Prostate gland (tissue), 2 donors: ENCODE measurements at regions not wholly inside any gene's neighbourhood (a gene's known extent, or its start where the extent isn't known, plus 50 kb on each side); places are given as distances from the start of the nearest gene placed in this dataset.

Experiments used
- CTCF ChIP-seq, 4 experiments: fragments of 200-600 bp in 2 of 4; fragments of 450-650 bp in 2 of 4; sonication (generic) in 2 of 4; IDR thresholded peaks; 1 replicate in 3 of 4; 2 replicates in 1 of 4; pipeline ENCODE4 v1.5.1; 2016 to 2019; ENCODE audit warnings: antibody characterized with exemption in 4 of 4, mild to moderate bottlenecking in 2 of 4, moderate library complexity in 2 of 4
- POLR2AphosphoS5 ChIP-seq: sonication (generic); formaldehyde crosslinking; IDR thresholded peaks from one replicate; pipeline ENCODE4 v1.6.1; 2017; ENCODE audit warnings: antibody characterized with exemption

DNA sequence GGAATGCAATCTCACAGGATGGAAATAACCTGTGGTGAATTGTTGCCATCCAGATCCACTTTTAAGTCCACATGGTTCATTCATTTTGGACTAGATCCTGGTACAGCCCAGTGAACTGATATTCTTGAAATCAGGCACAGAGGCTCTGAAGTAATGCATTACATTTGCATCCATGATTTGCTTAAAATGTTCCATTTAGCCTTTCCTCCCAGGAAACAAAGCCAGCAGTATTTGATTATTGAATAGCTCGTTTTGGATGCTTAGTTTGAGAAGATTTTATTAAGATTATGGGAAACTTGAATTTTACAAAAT, 995.8 kb upstream of the CDH2 start:
- no peak for TF ChIP-seq CTCF (IDR thresholded peaks at IDR 0.05)
- TF ChIP-seq POLR2AphosphoS5, result no peak
